NCI-H1105 (cell line): ENCODE measurements at regions not wholly inside any gene's neighbourhood (a gene's known extent, or its start where the extent isn't known, plus 50 kb on each side); places are given as distances from the start of the nearest gene placed in this dataset.

Source experiments
- DNase-seq: peaks from one replicate; lab custom pipeline; 2025; lab: John Stamatoyannopoulos, UW

DNA sequence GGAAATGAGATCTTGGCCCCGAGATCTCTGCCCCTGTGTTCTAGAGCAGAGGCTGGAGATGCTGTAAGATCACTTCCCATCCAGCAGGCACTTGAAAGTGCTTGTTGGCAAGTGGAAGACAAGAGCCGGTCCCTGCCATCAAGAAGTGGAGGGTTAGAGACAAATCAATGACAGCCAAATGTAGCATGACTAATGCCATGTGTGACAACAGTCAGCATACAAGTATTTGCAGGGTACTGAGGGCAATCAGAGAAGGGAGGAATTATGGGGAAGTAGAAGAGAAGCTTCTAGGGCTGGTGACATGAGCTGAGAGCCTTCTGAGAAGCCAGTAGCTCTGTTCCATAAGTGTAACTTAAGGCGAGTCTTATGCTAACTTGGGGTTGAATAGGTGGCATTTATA, 58.6 kb downstream of the TMEM17 start:
- DNase-seq: no peak

GRCh38 chr2:62446491-62446890, 59.5 kb downstream of the TMEM17 start:
- DNase-seq: no peak

GRCh38 chr2:62443886-62444285, 62.1 kb downstream of the TMEM17 start:
- DNase-seq: no peak

- no peak for DNase-seq
Measured at GRCh38 chr2:62443471-62443870, 62.5 kb downstream of the TMEM17 start.

DNA sequence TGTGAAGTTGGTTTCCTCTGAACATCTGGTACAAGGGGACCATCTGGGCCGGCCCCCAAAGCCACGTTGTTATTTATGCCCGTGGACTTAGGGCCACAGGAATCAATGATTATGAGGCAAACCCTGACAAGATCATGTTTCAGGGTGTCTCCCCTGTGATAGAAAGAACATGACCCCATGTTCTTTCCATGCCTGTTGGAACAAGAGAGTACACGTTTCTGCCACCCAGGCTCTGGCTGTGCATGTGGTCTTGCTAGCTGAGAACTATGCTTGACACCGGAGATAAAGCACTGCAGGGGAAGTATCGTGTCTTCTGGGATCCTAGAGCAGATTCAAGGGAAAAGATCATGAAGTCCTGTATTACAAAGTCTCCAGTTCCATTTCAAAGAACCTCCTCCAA, 64.2 kb downstream of the TMEM17 start:
- DNase-seq: no peak

DNA sequence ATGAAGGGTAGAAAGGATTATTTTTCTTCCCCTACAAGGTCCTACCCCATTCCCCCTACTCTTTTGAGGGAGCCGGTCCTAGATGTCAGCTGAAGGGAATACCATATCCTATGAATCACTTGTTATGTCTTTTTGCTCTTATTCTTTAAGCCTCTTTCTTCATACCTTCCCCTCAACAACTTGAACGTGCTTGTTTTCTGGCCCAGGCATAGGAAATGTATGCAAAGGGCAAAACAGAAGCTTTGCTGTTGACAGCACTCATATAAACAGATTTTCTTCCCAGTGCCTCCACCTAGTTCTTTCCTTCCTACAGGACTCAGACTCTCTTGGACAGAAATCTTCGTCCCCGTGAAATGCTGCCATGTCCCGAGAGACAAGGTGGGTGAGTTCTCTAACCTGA, 64.6 kb downstream of the TMEM17 start:
- no peak for DNase-seq

- DNase-seq: no peak
Measured at GRCh38 chr2:62440281-62440946, 65.6 kb downstream of the TMEM17 start.

DNA sequence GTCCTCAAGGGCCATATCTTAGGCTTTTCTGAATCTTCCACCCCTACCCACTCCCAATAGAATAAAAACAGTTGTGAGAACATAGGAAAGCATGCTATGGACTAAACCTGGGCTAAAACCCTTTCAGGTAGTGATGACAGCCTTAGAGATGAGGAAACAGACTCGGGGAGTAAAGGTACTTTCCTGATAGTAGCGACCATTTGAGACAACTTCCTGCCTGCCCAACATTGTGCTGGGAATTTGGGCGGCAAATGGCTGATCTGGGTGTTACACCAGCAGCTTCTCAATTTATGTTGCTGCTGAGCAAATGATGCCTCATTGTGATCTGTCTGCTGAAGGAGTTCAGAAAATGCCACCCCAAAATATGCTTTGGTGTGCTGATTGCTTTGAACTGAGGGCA, 66.6 kb downstream of the TMEM17 start:
- DNase-seq: no peak

DNA sequence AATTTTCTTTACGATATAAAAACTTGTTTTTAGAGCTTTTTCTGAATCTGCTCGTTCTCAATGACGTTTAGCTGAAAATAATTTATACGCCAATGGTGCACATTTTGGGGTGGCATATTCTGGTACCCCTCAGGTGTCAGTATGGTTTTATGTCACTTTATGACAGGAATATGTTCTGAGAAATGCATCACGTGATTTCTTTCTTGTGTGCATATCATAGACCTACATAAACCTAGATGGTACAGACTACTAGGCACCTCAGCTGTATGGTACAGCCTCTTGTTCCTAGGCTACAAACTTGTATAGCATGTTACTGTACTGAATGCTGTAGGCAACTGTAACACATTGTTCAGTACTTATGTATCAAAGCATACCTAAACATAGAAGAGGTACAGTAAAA, 68.2 kb downstream of the TMEM17 start:
- no peak for DNase-seq

DNA sequence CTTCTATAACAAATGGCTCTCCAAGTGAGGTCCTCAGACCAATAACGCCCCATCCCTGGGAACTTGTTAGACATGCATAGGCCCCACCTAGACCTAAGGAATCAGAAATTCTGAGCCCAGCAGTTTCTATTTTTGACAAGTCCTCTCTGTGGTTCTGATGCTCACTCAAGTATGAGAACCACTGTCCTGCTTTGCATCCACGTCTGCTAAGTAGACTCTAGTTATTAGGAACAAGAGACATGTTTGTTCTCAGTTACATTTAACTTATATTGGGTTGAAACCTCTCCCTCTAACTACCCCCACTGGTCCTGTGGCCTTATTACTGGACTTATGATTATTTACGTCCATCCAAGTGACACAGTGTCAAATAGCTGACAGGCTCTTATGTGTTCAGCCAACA, 70.3 kb downstream of the TMEM17 start:
- DNase-seq: no peak

- no peak for DNase-seq
Measured at GRCh38 chr2:62432407-62432806, 73.6 kb downstream of the TMEM17 start.

DNA sequence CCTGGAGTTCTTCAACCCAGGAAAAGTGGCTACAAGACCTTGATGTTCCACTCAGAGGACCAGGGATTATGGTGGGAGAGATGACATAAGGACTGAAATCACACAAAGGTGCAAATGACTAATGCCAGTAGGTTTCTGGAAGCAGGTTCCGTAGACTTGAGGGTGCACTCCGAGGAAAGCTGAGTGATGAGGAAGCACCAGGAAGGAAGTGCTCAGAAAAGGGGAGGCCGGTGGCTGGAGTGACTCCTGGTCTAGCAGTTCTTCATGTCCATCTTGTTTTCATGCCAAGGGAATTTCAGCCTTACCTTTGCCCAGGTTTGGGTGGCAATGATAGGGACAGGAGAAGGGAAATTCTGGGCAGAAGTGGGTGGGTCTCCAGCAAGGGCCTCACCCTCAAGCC, 74.5 kb downstream of the TMEM17 start:
- DNase-seq: no peak

DNA sequence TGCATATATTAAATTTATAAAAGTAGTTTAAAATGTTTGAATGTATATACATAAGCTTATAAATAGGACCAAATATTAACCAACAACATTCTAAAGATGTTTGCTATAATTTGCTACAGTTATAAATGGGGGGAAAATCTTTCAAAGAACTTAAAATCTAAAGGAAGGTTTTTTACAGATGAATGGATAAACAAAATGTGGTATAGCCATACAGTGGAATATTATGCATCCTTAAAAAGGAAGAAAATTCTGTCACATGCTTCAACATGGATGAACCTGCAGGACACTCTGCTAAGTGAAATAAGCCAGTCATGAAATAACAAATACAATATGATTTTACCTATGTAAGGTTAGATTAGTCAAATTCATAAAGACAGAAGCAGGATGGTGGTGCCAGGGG, 75.8 kb downstream of the TMEM17 start:
- DNase-seq: no peak

DNA sequence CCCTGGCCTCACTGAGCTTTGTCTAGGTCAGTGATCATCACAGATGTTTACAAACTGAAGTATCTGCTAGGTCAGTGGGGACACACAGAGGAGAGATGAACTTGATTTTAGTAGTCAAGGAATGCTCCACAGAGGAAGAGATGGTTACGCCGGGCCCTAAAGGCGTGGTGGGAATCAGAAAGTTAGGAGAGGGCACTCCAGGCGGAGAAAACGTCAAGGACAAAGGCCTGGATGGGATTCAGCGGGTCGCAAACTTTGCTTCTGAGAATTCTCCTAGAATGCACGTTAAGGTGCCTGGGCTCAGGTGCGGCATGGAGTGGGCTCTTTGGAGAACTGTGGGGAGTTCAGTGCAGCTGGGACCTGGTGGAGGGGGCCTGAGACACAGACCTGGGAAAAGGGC, 78.8 kb downstream of the TMEM17 start:
- no peak for DNase-seq

- no peak for DNase-seq
Measured at GRCh38 chr2:62426154-62426912, 79.7 kb downstream of the TMEM17 start.

DNA sequence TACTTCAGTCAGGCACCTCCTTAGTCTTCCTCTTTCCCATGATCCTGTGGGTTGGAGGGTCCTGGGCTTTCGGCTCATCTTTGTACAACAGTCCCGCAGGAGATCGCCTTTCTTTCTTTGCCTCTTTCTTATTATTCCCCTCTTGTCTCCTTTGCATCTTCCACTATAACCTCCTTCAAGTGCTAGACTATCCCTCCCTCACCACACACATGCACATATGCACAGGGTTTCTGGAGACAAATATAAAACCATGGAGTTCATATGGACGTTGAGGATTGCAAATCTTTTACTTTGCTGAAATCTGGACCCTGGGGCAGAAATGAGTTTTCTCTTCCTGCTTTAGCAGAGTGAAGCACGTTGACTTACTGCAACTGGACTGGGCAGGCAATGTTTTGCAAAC, 80.3 kb downstream of the TMEM17 start:
- DNase-seq: no peak

DNA sequence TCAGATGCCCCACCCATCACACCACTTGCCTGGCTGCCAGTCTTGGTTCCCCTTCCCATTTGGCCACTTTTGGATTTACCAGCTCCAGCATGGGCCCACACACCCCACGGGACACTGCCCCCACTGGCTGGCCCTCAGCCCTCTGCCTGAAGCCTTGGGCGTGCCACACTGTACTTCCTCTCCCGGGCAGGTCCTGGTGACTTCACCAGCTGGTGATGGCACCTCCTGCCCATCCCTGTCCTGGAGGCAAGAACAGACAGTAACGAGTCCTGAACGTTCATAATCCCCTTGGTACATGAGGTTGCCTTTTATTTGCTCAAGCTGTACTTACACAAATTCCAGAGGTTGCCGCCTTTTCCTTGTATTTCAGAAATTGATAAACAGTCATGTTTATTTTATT, 81.1 kb downstream of the TMEM17 start:
- no peak for DNase-seq

DNA sequence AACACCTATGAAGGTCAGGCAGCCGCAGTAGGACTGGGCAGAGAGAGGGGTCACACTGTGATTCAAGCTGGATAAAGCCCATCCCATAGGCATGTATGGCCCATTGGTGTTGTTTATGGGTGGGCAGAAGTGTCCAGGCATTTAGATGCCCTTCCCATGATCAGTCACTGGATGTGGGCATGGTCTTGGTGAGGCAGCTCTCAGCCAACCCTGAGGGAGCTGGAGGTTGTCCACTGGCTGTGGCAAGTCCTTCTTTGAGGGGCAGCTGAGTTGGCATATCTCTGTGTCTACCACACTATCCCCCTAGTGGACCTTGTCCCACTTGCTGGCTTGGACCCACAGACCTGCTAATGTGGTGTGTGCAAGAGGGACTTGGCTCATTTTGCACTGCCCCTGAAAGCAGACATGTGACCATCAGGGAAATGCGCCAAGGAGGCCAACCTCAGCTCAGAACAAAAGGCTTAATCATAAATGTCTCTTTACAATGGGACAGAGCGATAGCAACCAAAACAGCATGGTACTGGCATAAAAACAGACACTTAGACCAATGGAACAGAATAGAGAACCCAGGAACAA, 82.0 kb downstream of the TMEM17 start:
- no peak for DNase-seq

DNA sequence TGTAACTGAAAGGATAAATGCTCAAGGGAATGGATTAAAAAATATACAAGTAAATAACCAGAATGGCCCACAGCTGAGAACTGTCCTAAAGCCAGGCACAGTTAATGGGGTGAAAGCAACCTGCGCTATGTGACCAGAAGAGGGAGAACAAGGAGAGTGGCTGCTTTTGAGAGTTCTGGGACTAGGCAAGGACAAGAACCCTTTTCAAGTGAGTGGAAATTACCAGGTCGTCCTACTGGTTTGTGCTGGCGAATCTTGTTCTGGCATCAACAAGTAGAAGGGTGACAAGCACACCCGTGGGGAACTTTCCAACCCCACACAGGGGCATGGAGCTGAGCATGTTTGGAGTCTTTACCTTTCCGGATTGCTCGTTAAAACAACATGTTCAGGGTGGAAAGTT, 82.8 kb downstream of the TMEM17 start:
- no peak for DNase-seq

DNA sequence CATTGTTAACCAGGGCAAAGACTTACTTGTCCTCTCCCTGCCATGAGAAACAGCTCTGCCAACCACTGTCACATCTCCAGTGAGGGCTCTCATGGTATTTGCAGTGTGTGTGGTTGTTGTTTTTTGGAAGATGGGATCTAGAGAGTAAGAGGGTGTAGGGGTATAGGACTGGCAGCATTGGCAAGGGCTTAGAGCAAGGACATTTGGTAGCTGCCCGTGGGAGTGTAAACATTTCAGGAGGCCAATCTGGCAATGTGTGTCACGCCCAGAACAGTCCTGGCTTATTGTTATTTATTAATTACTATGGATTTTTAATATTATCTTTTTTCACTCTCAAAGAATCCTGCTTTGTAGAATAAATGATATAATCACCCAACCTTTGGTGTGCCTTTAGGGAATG, 90.5 kb downstream of the TMEM17 start:
- no peak for DNase-seq

DNA sequence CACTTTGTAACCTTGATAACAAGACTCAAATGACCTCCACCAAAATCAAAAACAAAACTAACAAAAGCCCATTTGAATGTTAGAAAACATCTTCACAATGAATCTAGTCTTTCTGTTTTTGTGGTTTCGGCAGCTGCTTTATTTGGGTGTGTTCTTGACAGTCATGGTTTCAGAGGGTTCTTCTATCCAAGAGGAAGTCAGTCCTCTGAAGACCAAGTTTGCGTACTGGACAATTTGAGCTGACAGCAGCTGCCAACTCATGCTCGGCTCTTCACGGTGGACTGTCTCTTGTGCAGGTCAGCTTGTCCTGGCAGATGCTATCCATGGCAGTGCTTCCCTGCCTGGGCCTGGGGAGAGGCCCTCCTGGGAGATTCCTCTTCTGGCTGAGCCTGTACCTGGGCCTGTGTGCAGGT, 91.0 kb downstream of the TMEM17 start:
- no peak for DNase-seq

DNA sequence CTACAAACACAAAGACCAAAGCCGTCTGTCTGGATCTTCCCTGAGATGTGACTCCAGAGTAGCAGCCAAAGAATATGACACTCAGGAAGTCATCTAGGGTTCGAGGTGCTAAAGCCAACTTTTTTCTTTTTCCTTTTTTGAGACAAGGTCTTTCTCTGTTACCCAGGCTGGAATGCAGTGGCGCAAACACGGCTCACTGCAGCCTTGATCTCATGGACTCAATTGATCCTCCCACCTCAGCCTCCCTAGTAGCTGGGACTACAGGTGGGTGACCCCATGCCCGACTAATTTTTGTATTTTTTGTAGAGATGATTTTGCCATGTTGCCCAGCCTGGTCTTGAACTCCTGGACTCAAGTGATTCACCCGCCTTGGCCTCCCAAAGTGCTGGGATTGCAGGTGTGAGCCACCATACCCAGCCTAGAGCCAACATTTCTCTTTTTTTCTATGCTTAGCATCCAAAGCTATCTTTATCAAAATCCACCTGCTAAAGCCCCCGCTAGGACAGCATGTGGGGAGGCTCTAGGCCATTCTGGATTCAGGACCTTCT, 92.8 kb downstream of the TMEM17 start:
- DNase-seq: no peak

- DNase-seq: no peak
Measured at GRCh38 chr2:62412347-62412742, 93.7 kb downstream of the TMEM17 start.
